ENCODE measurements at regions not wholly inside any gene's neighbourhood (a gene's known extent, or its start where the extent isn't known, plus 50 kb on each side); places are given as distances from the start of the nearest gene placed in this dataset.

DNA sequence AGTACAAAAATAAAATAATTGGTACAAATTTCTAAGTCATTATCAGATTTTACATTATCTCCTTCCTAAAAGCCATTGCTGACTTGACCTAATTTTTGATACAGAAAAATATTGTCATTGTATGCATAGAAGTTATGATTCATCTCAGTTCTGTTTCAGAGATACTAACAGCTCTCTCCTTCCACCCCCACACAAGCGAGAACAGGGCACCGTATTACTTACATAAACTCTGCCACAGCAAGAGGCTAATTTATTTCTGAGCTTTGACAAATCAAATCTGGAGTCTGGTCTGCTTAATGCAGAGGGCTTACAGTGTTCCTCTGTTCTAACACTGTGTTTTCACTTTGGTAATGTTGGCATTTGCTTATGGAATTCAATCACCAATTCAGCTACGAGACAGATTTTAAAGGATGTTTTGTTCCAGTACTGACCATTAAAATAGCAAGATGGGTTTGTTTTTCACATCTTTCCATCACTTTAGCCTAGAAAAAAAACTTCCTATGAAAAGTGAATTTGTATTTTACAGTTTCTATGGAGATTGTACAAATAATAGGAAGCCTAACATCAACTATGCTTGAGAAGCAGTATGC lies 181.8 kb downstream of the USP46 start:
- Histone ChIP-seq H3K27ac (no peak overlapping the region), H3K4me3 (no peak overlapping the region), H3K4me1 (no peaks in the 10 kb centered on the region), H3K9me3 (no peaks in the 10 kb centered on the region), H3K36me3 (no peaks in the 10 kb centered on the region), H3K27me3 (no peaks in the 10 kb centered on the region)
- TF ChIP-seq EP300 (IDR thresholded peaks at IDR 0.05) (no peak), POLR2A (IDR thresholded peaks at IDR 0.05) (no peak)
- TF ChIP-seq, protein P1, sequence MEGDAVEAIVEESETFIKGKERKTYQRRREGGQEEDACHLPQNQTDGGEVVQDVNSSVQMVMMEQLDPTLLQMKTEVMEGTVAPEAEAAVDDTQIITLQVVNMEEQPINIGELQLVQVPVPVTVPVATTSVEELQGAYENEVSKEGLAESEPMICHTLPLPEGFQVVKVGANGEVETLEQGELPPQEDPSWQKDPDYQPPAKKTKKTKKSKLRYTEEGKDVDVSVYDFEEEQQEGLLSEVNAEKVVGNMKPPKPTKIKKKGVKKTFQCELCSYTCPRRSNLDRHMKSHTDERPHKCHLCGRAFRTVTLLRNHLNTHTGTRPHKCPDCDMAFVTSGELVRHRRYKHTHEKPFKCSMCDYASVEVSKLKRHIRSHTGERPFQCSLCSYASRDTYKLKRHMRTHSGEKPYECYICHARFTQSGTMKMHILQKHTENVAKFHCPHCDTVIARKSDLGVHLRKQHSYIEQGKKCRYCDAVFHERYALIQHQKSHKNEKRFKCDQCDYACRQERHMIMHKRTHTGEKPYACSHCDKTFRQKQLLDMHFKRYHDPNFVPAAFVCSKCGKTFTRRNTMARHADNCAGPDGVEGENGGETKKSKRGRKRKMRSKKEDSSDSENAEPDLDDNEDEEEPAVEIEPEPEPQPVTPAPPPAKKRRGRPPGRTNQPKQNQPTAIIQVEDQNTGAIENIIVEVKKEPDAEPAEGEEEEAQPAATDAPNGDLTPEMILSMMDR (IDR thresholded peaks at IDR 0.05), result no peak
- 45 to 48% methylated on average over 3 of the region's 3 CpGs for WGBS, 2 donors
- no peak for DNase-seq (ENCODE audit: low spot score in 2 of 2)

DNA sequence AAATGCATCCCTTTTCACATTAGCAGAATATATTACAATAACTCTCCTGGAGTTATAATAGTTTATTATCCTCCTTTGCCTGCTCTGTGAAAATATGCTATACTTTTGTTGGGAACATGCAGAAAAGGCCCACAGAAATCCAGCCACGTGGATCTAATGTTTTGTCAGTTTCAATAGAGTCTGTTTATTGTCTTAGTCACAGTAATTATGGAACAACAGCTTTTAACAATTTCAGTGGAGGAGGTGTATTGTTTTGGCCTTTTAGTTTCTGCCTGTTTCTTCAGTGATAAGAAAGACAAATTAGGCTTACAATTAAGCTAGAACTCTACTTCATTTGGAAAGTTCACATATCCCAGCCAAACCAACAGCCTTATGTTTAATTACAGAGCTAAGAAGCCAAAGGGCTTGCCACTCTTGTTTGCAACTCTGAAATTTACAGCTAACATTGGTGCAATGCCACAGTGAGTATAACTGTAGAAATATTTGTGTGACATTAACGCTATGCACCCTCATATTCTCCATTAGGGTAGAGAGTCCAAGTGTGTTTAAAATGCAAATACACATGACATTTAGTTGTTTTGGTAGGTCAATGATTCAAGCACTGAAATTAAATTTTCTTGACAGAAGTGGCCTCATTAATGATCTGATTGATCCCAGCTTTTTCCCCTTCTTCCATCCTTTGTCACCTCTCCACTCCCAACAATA lies 175.8 kb downstream of the USP46 start:
- Histone ChIP-seq H3K9me3 (no peaks in the 10 kb centered on the region), H3K4me1 (no peaks in the 10 kb centered on the region), H3K27ac (no peak overlapping the region), H3K4me3 (no peak overlapping the region), H3K36me3 (no peaks in the 10 kb centered on the region), H3K27me3 (no peaks in the 10 kb centered on the region)
- WGBS, 2 donors, result 40 to 41% methylated on average over 2 of the region's 2 CpGs
- no peak for DNase-seq (ENCODE audit: low spot score in 2 of 2)
- TF ChIP-seq POLR2A (IDR thresholded peaks at IDR 0.05) (no peak), EP300 (IDR thresholded peaks at IDR 0.05) (no peak)

DNA sequence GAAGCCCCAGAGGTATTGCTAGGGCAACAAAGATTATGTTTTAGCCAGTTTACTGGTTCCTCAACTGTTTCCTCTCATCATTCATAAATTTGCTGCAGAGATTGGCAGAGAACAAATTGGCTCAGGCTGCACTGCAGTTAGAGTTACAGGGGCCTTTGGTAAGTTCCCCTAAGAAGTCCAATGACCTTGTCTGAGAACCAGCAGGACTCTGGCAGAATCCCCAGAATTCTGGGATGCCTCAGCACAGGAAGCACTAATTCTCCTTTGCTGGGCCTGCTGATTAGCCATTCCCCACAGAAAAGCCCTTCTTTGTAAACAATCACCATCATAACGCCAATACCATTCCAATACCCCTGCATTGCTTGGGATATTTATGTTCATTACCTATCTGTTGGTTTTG lies 151.3 kb downstream of the USP46 start:
- Histone ChIP-seq H3K4me3 (no peak overlapping the region), H3K27me3 (no peaks in the 10 kb centered on the region), H3K36me3 (no peaks in the 10 kb centered on the region), H3K27ac (no peak overlapping the region), H3K9me3 (no peaks in the 10 kb centered on the region), H3K4me1 (no peaks in the 10 kb centered on the region)
- WGBS, 2 donors, result 60 to 68% methylated on average over 1 of the region's 1 CpG
- no peak for DNase-seq (ENCODE audit: low spot score in 2 of 2)
- no peak for TF ChIP-seq POLR2A (IDR thresholded peaks at IDR 0.05)
- TF ChIP-seq EP300 (IDR thresholded peaks at IDR 0.05), result no peak
- TF ChIP-seq, protein P1 (IDR thresholded peaks at IDR 0.05), result no peak

DNA sequence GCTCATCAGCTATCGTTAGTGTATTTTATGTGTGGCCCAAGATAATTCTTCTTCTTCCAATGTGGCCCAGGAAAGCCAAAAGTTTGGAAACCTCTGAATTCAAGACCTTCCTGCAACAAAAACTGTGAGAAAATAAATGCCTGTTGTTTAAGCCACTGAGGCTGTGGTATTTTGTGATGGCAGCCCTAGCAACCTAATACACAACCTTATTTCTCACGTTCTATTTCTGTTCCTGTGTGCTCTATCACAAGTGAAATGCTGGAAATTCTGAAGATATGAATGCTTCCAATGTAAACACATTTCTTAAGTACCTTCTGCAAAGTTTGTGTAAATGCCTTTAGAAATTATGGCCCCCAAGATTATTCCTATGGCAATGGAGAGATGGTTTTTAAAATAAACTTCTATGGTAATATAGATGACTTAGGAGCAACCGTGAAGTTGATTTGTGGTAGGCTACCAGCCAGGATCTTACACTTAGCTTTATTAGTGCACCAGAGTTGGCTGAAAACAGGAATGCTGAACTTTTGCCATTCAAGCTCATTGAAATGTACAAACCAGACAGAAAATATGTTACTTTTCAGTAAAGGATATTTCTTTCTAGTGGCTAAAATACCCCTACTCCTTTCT lies 148.0 kb downstream of the USP46 start:
- Histone ChIP-seq H3K27me3 (no peaks in the 10 kb centered on the region), H3K27ac (no peak overlapping the region), H3K9me3 (no peaks in the 10 kb centered on the region), H3K36me3 (no peaks in the 10 kb centered on the region), H3K4me1 (no peaks in the 10 kb centered on the region), H3K4me3 (no peak overlapping the region)
- DNase-seq (ENCODE audit: low spot score in 2 of 2), result no peak
- TF ChIP-seq EP300 (IDR thresholded peaks at IDR 0.05) (no peak), POLR2A (IDR thresholded peaks at IDR 0.05) (no peak)
- TF ChIP-seq, protein P1 (IDR thresholded peaks at IDR 0.05), result no peak
- WGBS, 2 donors, result 60 to 62% methylated on average over 3 of the region's 3 CpGs

DNA sequence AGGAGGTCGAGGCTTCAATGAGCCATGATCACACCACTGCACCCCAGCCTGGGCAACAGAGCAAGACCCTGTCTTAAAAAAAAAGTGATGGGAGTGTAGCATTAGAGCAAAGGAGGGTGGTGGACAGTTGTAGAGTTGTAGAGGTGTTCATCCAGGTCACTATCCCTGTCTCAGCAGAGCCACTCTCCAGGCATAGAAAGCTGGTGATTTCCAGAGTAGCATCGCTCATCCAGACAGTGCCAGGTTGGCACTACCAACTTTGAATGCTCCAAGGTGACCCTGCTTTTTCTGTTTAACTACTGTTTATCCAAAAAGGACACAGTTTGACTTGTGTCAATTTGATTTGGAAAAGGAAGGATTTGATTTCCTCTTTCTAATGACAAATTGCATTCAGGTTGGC lies 147.3 kb downstream of the USP46 start:
- DNase-seq (ENCODE audit: low spot score in 2 of 2), result no peak
- TF ChIP-seq EP300 (IDR thresholded peaks at IDR 0.05) (no peak), POLR2A (IDR thresholded peaks at IDR 0.05) (no peak)
- TF ChIP-seq, protein P1 (IDR thresholded peaks at IDR 0.05), result no peak
- H3K4me3 ChIP-seq, result no peak overlapping the region
- no peaks in the 10 kb centered on the region for H3K36me3 ChIP-seq
- 81 to 91% methylated on average over 2 of the region's 2 CpGs for WGBS, 2 donors
- no peaks in the 10 kb centered on the region for H3K9me3 ChIP-seq
- no peaks in the 10 kb centered on the region for H3K27me3 ChIP-seq
- no peaks in the 10 kb centered on the region for H3K4me1 ChIP-seq
- H3K27ac ChIP-seq, result no peak overlapping the region
